HG03558 (cell line): ENCODE measurements at regions not wholly inside any gene's neighbourhood (a gene's known extent, or its start where the extent isn't known, plus 50 kb on each side); places are given as distances from the start of the nearest gene placed in this dataset.

Experiments
- ATAC-seq: cut with Tn5 transposase; IDR thresholded peaks from one replicate; pipeline ENCODE4 v1.9.1; 2021; ENCODE audit warnings: moderate number of reproducible peaks; ENCODE audit not compliant: unreplicated experiment; ENCODE audit errors: extremely low read depth

GRCh38 chr5:153080940-153081339, 409.5 kb upstream of the GRIA1 start:
- ATAC-seq: no peak

GRCh38 chr5:153081385-153081784, 409.1 kb upstream of the GRIA1 start:
- no peak for ATAC-seq

- ATAC-seq: no peak
Observed at GRCh38 chr5:153084511-153084910, 406.0 kb upstream of the GRIA1 start.

- no peak for ATAC-seq
Observed at GRCh38 chr5:153086486-153086885, 404.0 kb upstream of the GRIA1 start.

- ATAC-seq: no peak
Observed at GRCh38 chr5:153088538-153088937, 401.9 kb upstream of the GRIA1 start.

GRCh38 chr5:153094333-153094732, 396.1 kb upstream of the GRIA1 start:
- no peak for ATAC-seq

GRCh38 chr5:153096381-153096780, 394.1 kb upstream of the GRIA1 start:
- ATAC-seq: no peak

GRCh38 chr5:153099328-153099727, 391.1 kb upstream of the GRIA1 start:
- no peak for ATAC-seq

GRCh38 chr5:153101235-153102180, 389.0 kb upstream of the GRIA1 start:
- no peak for ATAC-seq

GRCh38 chr5:153116916-153117315, 373.6 kb upstream of the GRIA1 start:
- no peak for ATAC-seq

GRCh38 chr5:153118018-153118417, 372.5 kb upstream of the GRIA1 start:
- ATAC-seq: no peak

- no peak for ATAC-seq
Observed at GRCh38 chr5:153122403-153122802, 368.1 kb upstream of the GRIA1 start.

GRCh38 chr5:153130296-153130695, 360.2 kb upstream of the GRIA1 start:
- ATAC-seq: no peak

GRCh38 chr5:153135411-153135810, 355.1 kb upstream of the GRIA1 start:
- no peak for ATAC-seq

- ATAC-seq: no peak
Observed at GRCh38 chr5:153136910-153137614, 353.4 kb upstream of the GRIA1 start.

GRCh38 chr5:153147891-153148623, 342.4 kb upstream of the GRIA1 start:
- ATAC-seq: no peak

- ATAC-seq: no peak
Observed at GRCh38 chr5:153148624-153148976, 341.9 kb upstream of the GRIA1 start.

GRCh38 chr5:153151558-153151957, 338.9 kb upstream of the GRIA1 start:
- ATAC-seq: no peak

GRCh38 chr5:153153086-153153485, 337.4 kb upstream of the GRIA1 start:
- ATAC-seq: no peak

- ATAC-seq: no peak
Observed at GRCh38 chr5:153157156-153157555, 333.3 kb upstream of the GRIA1 start.

- no peak for ATAC-seq
Observed at GRCh38 chr5:153158608-153159007, 331.9 kb upstream of the GRIA1 start.
